ENCODE measurements at regions not wholly inside any gene's neighbourhood (a gene's known extent, or its start where the extent isn't known, plus 50 kb on each side); places are given as distances from the start of the nearest gene placed in this dataset.

DNA sequence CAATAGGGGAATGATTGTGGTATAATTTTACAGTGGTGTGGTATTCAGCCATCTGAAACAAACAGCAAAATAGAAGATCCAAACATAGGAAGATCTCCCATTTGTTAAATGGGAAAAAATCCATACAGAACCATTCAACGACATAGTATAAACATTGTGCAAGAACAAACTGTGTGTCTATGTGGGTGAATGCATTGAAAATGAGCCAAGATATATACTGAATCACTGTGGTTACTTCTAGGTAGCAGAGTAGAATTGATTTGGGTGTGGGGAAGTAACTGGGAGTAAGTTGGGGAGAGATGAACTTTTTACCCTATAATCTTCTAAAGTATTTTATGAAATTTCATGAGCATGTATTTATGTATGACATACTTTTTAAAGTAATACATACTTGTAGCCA is 123.1 kb upstream of the UMPS start:
- Histone ChIP-seq H3K27ac (ENCODE audit: low read depth, low read length) (no peak overlapping the region), H4K20me1 (ENCODE audit: insufficient read depth, low read length) (no peaks in the 10 kb centered on the region), H3K4me3 (ENCODE audit: insufficient read depth, low read length) (no peak overlapping the region), H3K4me1 (ENCODE audit: insufficient read depth, low read length) (peaks cover 11% of the 10 kb centered on the region), H3K4me2 (ENCODE audit: insufficient read depth, low read length) (no peak overlapping the region), H3K9me3 (ENCODE audit: low read depth, low read length) (no peaks in the 10 kb centered on the region), H3K27me3 (ENCODE audit: insufficient read depth, low read length) (peaks cover 13% of the 10 kb centered on the region), H2AFZ (ENCODE audit: low read length) (no peak overlapping the region), H3K36me3 (ENCODE audit: insufficient read depth, low read length) (no peaks in the 10 kb centered on the region), H3K79me2 (ENCODE audit: insufficient read depth, low read length) (no peaks in the 10 kb centered on the region)
- TF ChIP-seq, protein P1, sequence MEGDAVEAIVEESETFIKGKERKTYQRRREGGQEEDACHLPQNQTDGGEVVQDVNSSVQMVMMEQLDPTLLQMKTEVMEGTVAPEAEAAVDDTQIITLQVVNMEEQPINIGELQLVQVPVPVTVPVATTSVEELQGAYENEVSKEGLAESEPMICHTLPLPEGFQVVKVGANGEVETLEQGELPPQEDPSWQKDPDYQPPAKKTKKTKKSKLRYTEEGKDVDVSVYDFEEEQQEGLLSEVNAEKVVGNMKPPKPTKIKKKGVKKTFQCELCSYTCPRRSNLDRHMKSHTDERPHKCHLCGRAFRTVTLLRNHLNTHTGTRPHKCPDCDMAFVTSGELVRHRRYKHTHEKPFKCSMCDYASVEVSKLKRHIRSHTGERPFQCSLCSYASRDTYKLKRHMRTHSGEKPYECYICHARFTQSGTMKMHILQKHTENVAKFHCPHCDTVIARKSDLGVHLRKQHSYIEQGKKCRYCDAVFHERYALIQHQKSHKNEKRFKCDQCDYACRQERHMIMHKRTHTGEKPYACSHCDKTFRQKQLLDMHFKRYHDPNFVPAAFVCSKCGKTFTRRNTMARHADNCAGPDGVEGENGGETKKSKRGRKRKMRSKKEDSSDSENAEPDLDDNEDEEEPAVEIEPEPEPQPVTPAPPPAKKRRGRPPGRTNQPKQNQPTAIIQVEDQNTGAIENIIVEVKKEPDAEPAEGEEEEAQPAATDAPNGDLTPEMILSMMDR (IDR thresholded peaks at IDR 0.05; ENCODE audit: extremely low read depth, low read depth, low read length) = no peak
- peak; percentile 56 for DNase-seq (ENCODE audit: insufficient read length, low spot score, missing footprints)

DNA sequence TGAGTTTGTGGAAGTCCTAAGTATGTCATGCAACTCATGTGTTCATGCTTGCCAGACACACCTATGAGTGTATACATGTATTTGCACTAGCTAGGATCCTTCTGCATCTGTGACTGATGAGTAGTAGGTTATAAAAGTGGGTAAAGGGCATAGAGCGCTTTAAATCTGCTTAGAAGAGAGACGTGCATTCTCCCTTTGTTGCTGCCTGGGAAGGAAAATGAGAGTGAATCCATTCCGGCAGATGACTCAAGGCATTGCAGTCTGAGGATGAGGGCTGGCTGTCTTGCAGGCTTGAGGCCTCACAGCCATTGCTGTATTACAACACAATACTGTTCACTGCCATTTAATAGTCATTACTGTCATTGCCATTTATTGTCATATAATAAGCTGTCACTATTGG is 120.8 kb upstream of the UMPS start:
- peak; percentile 71 for DNase-seq (ENCODE audit: insufficient read length, low spot score, missing footprints)
- Histone ChIP-seq H3K4me3 (ENCODE audit: insufficient read depth, low read length) (no peak overlapping the region), H2AFZ (ENCODE audit: low read length) (no peak overlapping the region), H3K4me2 (ENCODE audit: insufficient read depth, low read length) (no peak overlapping the region), H4K20me1 (ENCODE audit: insufficient read depth, low read length) (no peaks in the 10 kb centered on the region), H3K36me3 (ENCODE audit: insufficient read depth, low read length) (no peaks in the 10 kb centered on the region), H3K4me1 (ENCODE audit: insufficient read depth, low read length) (peaks cover 11% of the 10 kb centered on the region), H3K27ac (ENCODE audit: low read depth, low read length) (no peak overlapping the region), H3K79me2 (ENCODE audit: insufficient read depth, low read length) (no peaks in the 10 kb centered on the region), H3K27me3 (ENCODE audit: insufficient read depth, low read length) (no peaks in the 10 kb centered on the region), H3K9me3 (ENCODE audit: low read depth, low read length) (no peaks in the 10 kb centered on the region)
- TF ChIP-seq, protein P1 (IDR thresholded peaks at IDR 0.05; ENCODE audit: extremely low read depth, low read depth, low read length) = no peak

GRCh38 chr3:124610130-124610529 is 120.1 kb upstream of the UMPS start:
- Histone ChIP-seq H3K4me1 (ENCODE audit: insufficient read depth, low read length) (peaks cover 11% of the 10 kb centered on the region), H3K79me2 (ENCODE audit: insufficient read depth, low read length) (no peaks in the 10 kb centered on the region), H2AFZ (ENCODE audit: low read length) (no peak overlapping the region), H3K36me3 (ENCODE audit: insufficient read depth, low read length) (no peaks in the 10 kb centered on the region), H3K4me2 (ENCODE audit: insufficient read depth, low read length) (no peak overlapping the region), H3K9me3 (ENCODE audit: low read depth, low read length) (no peaks in the 10 kb centered on the region), H3K4me3 (ENCODE audit: insufficient read depth, low read length) (no peak overlapping the region), H4K20me1 (ENCODE audit: insufficient read depth, low read length) (no peaks in the 10 kb centered on the region), H3K27me3 (ENCODE audit: insufficient read depth, low read length) (no peaks in the 10 kb centered on the region), H3K27ac (ENCODE audit: low read depth, low read length) (no peak overlapping the region)
- TF ChIP-seq, protein P1 (IDR thresholded peaks at IDR 0.05; ENCODE audit: extremely low read depth, low read depth, low read length) = no peak
- no peak for DNase-seq (ENCODE audit: insufficient read length, low spot score, missing footprints)

DNA sequence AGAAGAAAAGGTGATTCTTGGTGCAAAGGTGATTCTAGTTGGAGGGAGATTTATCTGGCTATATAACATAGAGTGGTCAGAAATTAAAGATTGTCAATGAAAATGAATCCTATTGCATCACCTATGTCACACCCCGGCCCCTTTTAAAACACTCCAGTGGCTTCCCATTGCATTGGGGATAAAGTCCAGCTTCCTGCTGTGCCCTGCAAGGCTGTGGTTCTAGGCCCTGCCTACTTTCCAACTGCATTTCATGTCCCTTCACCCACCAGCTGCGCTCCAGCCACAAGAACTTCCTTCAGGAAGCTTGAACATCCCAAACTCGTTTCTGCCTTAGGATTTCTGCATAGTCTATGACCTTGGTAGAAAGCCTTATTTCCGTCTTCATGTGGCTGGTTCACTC is 118.7 kb upstream of the UMPS start:
- Histone ChIP-seq H3K36me3 (ENCODE audit: insufficient read depth, low read length) (no peaks in the 10 kb centered on the region), H3K27me3 (ENCODE audit: insufficient read depth, low read length) (no peaks in the 10 kb centered on the region), H3K27ac (ENCODE audit: low read depth, low read length) (no peak overlapping the region), H4K20me1 (ENCODE audit: insufficient read depth, low read length) (no peaks in the 10 kb centered on the region), H3K9me3 (ENCODE audit: low read depth, low read length) (no peaks in the 10 kb centered on the region), H3K4me1 (ENCODE audit: insufficient read depth, low read length) (peaks cover 11% of the 10 kb centered on the region), H2AFZ (ENCODE audit: low read length) (no peak overlapping the region), H3K79me2 (ENCODE audit: insufficient read depth, low read length) (no peaks in the 10 kb centered on the region), H3K4me3 (ENCODE audit: insufficient read depth, low read length) (no peak overlapping the region), H3K4me2 (ENCODE audit: insufficient read depth, low read length) (no peak overlapping the region)
- no peak for DNase-seq (ENCODE audit: insufficient read length, low spot score, missing footprints)
- TF ChIP-seq, protein P1 (IDR thresholded peaks at IDR 0.05; ENCODE audit: extremely low read depth, low read depth, low read length) = no peak
